ENCODE measurements at regions not wholly inside any gene's neighbourhood (a gene's known extent, or its start where the extent isn't known, plus 50 kb on each side); places are given as distances from the start of the nearest gene placed in this dataset.

- H3K4me1 Mint-ChIP-seq, result no peaks in the 10 kb centered on the region
- 93% methylated on average over 2 of the region's 2 CpGs for WGBS (ENCODE audit: insufficient coverage)
- ATAC-seq, result no peak
- no peak for DNase-seq
- no peak overlapping the region for H3K27ac Mint-ChIP-seq
- intact Hi-C loops (cut with micrococcal nuclease), result no loop called here
- Histone ChIP-seq H3K27ac (ENCODE audit: low read length) (no peak overlapping the region), H3K36me3 (ENCODE audit: control insufficient read depth, insufficient read depth, low read length) (no peaks in the 10 kb centered on the region), H3K9me3 (ENCODE audit: control insufficient read depth, insufficient read depth, low read length) (no peaks in the 10 kb centered on the region), H3K4me1 (ENCODE audit: control insufficient read depth, insufficient read depth, low read length) (no peaks in the 10 kb centered on the region), H3K4me3 (ENCODE audit: low read length) (no peak overlapping the region), H3K27me3 (ENCODE audit: control insufficient read depth, insufficient read depth, low read length) (no peaks in the 10 kb centered on the region)
- TF ChIP-seq, protein P1, sequence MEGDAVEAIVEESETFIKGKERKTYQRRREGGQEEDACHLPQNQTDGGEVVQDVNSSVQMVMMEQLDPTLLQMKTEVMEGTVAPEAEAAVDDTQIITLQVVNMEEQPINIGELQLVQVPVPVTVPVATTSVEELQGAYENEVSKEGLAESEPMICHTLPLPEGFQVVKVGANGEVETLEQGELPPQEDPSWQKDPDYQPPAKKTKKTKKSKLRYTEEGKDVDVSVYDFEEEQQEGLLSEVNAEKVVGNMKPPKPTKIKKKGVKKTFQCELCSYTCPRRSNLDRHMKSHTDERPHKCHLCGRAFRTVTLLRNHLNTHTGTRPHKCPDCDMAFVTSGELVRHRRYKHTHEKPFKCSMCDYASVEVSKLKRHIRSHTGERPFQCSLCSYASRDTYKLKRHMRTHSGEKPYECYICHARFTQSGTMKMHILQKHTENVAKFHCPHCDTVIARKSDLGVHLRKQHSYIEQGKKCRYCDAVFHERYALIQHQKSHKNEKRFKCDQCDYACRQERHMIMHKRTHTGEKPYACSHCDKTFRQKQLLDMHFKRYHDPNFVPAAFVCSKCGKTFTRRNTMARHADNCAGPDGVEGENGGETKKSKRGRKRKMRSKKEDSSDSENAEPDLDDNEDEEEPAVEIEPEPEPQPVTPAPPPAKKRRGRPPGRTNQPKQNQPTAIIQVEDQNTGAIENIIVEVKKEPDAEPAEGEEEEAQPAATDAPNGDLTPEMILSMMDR (IDR thresholded peaks at IDR 0.05), result no peak
- peaks cover 3 to 18% of the 10 kb centered on the region in 2 donors for H3K9me3 Mint-ChIP-seq
- H3K27me3 Mint-ChIP-seq (ENCODE audit: low read depth in 2 of 2), result no peaks in the 10 kb centered on the region
- no peak overlapping the region for H3K4me3 Mint-ChIP-seq
- no peaks in the 10 kb centered on the region for H3K36me3 Mint-ChIP-seq
Observed at GRCh38 chr2:82062463-82062862, 1757.9 kb upstream of the LRRTM1 start.

DNA sequence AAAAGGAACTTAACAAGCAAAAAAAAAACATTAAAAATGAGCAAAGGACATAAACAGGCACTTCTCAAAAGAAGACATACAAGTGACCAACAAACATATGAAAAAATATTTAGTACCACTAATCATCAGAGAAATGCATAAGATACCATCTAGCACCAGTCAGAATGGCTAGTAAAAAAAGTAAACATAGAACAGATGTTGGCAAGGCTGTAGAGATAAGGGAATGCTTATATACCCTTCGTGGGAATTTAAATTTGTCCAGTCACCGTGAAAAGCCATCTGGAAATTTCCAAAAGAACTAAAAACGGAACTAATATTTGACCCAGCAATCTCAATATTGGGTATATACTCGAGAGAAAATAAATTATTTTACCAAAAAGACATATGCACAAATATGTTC is 1751.3 kb upstream of the LRRTM1 start:
- no peaks in the 10 kb centered on the region for H3K4me1 ChIP-seq (ENCODE audit: control insufficient read depth, insufficient read depth, low read length)
- H3K27ac Mint-ChIP-seq, result no peak overlapping the region
- no peaks in the 10 kb centered on the region for H3K36me3 ChIP-seq (ENCODE audit: control insufficient read depth, insufficient read depth, low read length)
- H3K27ac ChIP-seq (ENCODE audit: low read length), result no peak overlapping the region
- H3K4me3 ChIP-seq (ENCODE audit: low read length), result no peak overlapping the region
- H3K4me1 Mint-ChIP-seq, result no peaks in the 10 kb centered on the region
- intact Hi-C loops (cut with micrococcal nuclease), result no loop called here
- H3K9me3 ChIP-seq (ENCODE audit: control insufficient read depth, insufficient read depth, low read length), result no peaks in the 10 kb centered on the region
- H3K27me3 Mint-ChIP-seq (ENCODE audit: low read depth in 2 of 2), result no peaks in the 10 kb centered on the region
- TF ChIP-seq, protein P1 (IDR thresholded peaks at IDR 0.05), result no peak
- peaks cover 5 to 25% of the 10 kb centered on the region in 2 donors for H3K9me3 Mint-ChIP-seq
- H3K27me3 ChIP-seq (ENCODE audit: control insufficient read depth, insufficient read depth, low read length), result no peaks in the 10 kb centered on the region
- ATAC-seq, result no peak
- DNase-seq, result no peak
- no peak overlapping the region for H3K4me3 Mint-ChIP-seq
- 43% methylated on average over 2 of the region's 4 CpGs for WGBS (ENCODE audit: insufficient coverage)
- H3K36me3 Mint-ChIP-seq, result no peaks in the 10 kb centered on the region

GRCh38 chr2:82043867-82044266 is 1739.3 kb upstream of the LRRTM1 start:
- ATAC-seq, result no peak
- Histone ChIP-seq H3K27ac (ENCODE audit: low read length) (no peak overlapping the region), H3K4me1 (ENCODE audit: control insufficient read depth, insufficient read depth, low read length) (no peaks in the 10 kb centered on the region), H3K36me3 (ENCODE audit: control insufficient read depth, insufficient read depth, low read length) (no peaks in the 10 kb centered on the region), H3K27me3 (ENCODE audit: control insufficient read depth, insufficient read depth, low read length) (no peaks in the 10 kb centered on the region), H3K9me3 (ENCODE audit: control insufficient read depth, insufficient read depth, low read length) (peaks cover 10% of the 10 kb centered on the region), H3K4me3 (ENCODE audit: low read length) (no peak overlapping the region)
- 71% methylated on average over 2 of the region's 2 CpGs for WGBS (ENCODE audit: insufficient coverage)
- intact Hi-C loops (cut with micrococcal nuclease), result no loop called here
- no peak for DNase-seq
- Mint-ChIP-seq H3K27me3 (ENCODE audit: low read depth in 2 of 2) (no peaks in the 10 kb centered on the region), H3K36me3 (peaks cover 18% of the 10 kb centered on the region), H3K9me3 (peaks cover 7 to 12% of the 10 kb centered on the region in 2 donors), H3K27ac (no peak overlapping the region), H3K4me3 (no peak overlapping the region), H3K4me1 (no peaks in the 10 kb centered on the region)
- TF ChIP-seq, protein P1 (IDR thresholded peaks at IDR 0.05), result no peak

DNA sequence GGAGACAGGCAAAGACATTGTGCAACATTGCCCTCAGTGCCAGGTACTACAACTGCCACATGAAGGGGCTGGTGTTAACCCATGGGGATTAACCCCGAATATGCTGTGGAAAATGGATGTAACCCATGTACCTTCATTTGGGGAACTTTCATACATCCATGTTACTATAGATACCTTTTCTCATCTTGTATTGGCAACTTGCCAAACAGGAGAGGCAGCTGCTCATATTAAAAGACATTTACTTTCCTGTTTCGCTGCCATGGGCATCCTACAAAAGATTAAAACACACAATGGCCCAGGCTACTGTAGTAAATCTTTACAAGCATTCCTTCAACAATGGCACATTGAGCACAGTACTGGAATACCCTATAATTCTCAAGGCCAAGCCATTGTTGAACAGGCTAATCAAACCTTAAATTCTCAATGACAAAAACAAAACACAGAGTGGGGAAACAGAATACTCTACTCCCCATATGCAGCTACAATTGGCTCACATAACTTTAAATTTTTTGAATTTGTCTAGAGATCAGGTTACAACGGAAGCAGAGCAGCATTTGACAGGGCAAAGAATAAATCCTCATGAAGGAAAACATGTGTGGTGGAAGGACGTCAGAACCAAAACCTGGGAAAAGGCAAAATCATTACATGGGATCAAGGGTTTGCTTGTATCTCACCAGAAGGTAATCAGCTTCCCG is 1723.5 kb upstream of the LRRTM1 start:
- ATAC-seq, result no peak
- Mint-ChIP-seq H3K4me3 (no peak overlapping the region), H3K27me3 (ENCODE audit: low read depth in 2 of 2) (no peaks in the 10 kb centered on the region), H3K9me3 (peaks cover 6 to 12% of the 10 kb centered on the region in 2 donors), H3K36me3 (peaks cover 7% of the 10 kb centered on the region), H3K4me1 (no peaks in the 10 kb centered on the region), H3K27ac (no peak overlapping the region)
- no peaks in the 10 kb centered on the region for H3K27me3 ChIP-seq (ENCODE audit: control insufficient read depth, insufficient read depth, low read length)
- intact Hi-C loops (cut with micrococcal nuclease), result no loop called here
- DNase-seq, result no peak
- H3K4me1 ChIP-seq (ENCODE audit: control insufficient read depth, insufficient read depth, low read length), result no peaks in the 10 kb centered on the region
- H3K36me3 ChIP-seq (ENCODE audit: control insufficient read depth, insufficient read depth, low read length), result no peaks in the 10 kb centered on the region
- TF ChIP-seq, protein P1 (IDR thresholded peaks at IDR 0.05), result no peak
- H3K27ac ChIP-seq (ENCODE audit: low read length), result no peak overlapping the region
- H3K4me3 ChIP-seq (ENCODE audit: low read length), result no peak overlapping the region
- WGBS (ENCODE audit: insufficient coverage), result 85% methylated on average over 5 of the region's 5 CpGs
- peaks cover 4% of the 10 kb centered on the region for H3K9me3 ChIP-seq (ENCODE audit: control insufficient read depth, insufficient read depth, low read length)

Measured in natural killer cell (primary cell).